GM13977 (cell line): ENCODE measurements at regions not wholly inside any gene's neighbourhood (a gene's known extent, or its start where the extent isn't known, plus 50 kb on each side); places are given as distances from the start of the nearest gene placed in this dataset.

ENCODE experiments used
- DNase-seq: peaks from one replicate; pipeline ENCODE4 v3.0.0; 2012; ENCODE audit warnings: low spot score
- in situ Hi-C: fragments of 300-500 bp; cut with MboI; formaldehyde crosslinking; loops from one replicate; pipeline ENCODE4 v1.12.0; 2022; ENCODE audit warnings: low sequenced_read_pairs, low pct_unique_long_range_greater_than_20kb, mixed read lengths, inconsistent platforms; ENCODE audit not compliant: unreplicated experiment
- TF ChIP-seq, protein P1 (sequence below): IDR thresholded peaks from 2 replicates; pipeline ENCODE4 v1.5.1; 2012; ENCODE audit warnings: mild to moderate bottlenecking, control low read depth; ENCODE audit not compliant: insufficient read depth; ENCODE audit errors: extremely low read depth, missing control alignments

DNA sequence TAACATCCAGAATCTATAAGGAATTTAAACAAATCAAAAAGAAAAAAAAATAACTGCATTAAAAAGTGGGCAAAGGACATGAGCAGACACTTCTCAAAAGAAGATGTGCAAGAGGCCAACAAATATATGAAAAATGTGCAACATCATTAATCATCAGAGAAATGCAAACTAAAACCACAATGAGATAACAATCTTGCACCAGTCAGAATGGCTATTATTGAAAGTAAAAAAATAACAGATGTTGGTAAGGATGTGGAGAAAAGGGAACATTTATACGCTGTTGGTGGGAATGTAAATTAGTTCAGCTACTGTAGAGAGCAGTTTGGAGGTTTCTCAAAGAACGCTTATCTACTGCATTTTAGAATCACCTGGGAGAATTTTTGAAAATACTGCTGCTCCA, 186.1 kb downstream of the OTOL1 start:
- no peak for DNase-seq
- in situ Hi-C loops, result no loop called here

DNA sequence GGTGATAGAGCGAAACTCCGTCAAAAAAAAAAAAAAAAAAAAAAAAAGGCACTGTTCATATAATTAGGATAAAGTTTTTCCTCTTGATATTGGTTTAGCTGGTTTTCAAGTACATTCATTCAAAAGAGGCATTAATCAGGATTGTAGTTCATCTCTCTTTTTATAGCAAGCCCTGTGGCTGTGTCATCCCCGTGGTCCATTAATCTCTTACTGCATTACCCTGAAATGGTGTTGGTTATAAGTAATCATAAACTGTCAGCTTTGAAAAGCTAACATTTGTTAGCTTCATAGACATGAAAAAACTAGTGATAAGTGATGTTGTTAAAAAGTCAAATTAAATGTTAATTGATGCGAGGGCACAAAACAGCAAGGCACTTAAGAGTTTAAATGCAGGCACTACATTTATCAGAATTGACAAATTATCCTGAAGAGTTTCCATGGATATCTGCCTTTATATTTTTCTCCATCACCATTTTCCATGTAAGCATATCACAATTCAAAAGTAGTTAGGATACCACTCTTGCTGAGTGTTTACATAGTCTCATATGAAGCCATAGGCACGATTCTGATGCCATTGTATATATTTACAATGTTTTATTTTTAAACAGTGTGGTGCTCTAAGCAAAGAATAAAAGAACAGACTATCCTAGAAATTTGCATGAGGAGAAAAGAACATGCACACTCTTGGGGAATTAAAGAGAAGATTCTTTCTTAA, 193.1 kb downstream of the OTOL1 start:
- TF ChIP-seq, protein P1, sequence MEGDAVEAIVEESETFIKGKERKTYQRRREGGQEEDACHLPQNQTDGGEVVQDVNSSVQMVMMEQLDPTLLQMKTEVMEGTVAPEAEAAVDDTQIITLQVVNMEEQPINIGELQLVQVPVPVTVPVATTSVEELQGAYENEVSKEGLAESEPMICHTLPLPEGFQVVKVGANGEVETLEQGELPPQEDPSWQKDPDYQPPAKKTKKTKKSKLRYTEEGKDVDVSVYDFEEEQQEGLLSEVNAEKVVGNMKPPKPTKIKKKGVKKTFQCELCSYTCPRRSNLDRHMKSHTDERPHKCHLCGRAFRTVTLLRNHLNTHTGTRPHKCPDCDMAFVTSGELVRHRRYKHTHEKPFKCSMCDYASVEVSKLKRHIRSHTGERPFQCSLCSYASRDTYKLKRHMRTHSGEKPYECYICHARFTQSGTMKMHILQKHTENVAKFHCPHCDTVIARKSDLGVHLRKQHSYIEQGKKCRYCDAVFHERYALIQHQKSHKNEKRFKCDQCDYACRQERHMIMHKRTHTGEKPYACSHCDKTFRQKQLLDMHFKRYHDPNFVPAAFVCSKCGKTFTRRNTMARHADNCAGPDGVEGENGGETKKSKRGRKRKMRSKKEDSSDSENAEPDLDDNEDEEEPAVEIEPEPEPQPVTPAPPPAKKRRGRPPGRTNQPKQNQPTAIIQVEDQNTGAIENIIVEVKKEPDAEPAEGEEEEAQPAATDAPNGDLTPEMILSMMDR, result no peak
- in situ Hi-C loops, result no loop called here
- DNase-seq, result no peak

More for the DNA sequence above, 186.1 kb downstream of the OTOL1 start:
- TF ChIP-seq, protein P1, result no peak

DNA sequence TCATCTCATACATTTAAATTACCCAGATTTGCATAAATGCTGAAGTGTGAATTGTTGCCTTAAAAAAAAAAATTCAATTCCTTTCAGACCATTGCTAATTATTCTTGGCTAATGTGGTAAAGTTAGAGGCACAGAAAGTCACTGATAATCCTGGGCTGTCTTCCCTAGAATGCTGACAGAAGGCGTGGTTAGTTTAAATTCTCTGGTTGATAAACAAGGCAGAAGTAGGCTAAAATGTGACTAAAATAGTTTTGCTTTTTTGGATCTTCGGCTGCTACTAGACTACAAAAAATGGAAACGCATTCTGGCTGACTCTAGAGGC, 193.7 kb downstream of the OTOL1 start:
- TF ChIP-seq, protein P1, result no peak
- in situ Hi-C loops, result no loop called here
- DNase-seq, result no peak

DNA sequence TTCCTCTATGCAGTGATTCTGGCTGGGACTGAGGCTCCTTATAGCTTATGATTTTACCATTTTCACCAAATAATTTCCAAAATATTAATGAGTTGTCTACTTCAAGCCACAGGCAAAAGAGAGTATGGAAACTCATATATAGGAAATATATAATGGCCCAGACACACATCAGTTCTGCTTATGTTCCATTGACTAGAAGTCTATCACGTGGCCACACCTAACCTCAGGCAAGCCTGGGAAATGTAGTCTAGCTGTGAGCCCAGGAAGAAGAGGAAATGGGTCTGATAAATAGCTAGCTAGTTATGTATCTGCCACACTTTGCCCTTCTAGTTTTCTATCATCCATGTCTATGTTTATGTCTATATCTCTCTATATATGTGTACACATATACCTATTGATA, 195.1 kb downstream of the OTOL1 start:
- TF ChIP-seq, protein P1, result no peak
- DNase-seq, result no peak
- in situ Hi-C loops, result no loop called here

DNA sequence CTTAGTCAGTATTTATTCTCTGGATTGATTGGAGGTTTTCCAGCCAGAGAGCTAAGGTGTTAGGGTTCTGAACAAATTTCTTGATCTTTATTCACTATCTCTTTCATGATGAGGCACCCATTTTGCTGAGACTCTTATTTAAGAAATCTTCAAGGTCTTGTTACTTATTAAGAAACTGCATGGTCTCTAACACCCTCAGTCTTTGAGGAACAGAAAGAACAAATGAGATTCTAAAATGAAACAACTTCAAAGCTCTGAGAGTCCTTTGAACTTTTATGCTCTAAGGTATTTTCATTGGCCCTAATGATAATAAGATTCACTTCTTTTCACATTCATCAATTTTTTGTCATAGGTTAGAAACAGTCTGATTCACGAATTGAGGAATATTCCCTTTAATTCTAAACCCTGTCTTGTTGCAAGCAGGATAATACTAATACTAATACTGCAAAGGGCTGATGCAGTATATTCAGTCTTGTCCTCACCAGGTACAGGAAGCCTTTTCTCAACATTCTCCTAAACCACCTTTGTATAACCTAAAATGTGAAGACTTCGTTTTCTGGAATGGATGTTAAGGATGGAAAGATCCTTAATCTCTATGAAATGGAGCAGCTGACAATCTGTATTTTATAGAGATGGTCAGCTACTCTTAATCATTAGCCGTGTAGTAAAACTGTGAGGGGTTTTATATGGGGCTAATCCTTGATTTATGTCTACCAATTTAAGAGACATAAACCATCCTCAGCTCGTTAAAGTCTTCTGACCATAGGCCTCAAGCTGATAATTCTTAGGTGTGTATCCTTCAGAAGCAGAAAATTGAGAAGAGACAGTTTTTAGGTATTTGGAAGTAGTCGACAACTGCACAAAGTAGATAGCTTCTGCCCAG, 198.3 kb downstream of the OTOL1 start:
- in situ Hi-C loops, result no loop called here
- TF ChIP-seq, protein P1, result no peak
- peak; percentile 4 for DNase-seq

DNA sequence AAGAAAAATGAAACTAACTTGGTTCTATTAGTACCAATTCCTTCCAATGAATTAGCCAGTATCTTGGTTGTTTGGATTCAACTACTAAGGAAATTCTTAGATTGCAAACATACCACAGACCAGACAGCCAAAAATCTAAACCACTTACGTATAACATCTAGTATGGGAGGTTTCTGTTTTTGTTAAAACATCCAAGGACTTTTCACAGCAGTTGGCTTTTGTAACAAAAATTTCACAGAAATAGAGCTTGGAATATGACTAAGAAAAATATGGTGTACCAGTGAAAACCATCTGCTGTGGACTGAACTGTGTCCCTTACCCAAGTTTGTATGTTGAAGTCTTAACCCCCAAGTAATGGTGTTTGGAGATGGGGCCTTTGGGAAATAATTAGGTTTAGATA, 199.2 kb downstream of the OTOL1 start:
- DNase-seq, result no peak
- TF ChIP-seq, protein P1, result no peak
- in situ Hi-C loops, result no loop called here
